ENCODE measurements at regions not wholly inside any gene's neighbourhood (a gene's known extent, or its start where the extent isn't known, plus 50 kb on each side); places are given as distances from the start of the nearest gene placed in this dataset.

DNA sequence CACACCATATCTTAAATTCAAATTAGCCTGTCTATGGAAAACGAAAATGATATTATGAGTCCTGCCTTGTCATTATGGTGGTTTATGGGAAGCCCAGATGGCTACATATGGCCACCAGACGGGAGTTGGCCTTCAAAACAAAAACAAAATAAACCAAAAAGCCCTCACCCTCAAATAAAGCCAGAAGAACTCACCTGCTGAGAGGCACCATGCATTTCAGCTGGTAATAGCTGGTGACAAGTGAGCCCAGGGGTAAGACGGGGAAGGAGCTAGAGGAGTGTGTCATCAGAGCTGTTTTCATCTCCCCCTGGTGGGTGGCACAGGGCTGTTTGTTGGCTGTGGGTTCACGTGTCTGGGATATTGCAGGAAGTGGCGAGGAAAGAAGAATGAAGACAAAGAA, 152.9 kb downstream of the EFNB2 start:
- DNase-seq (ENCODE audit: low read depth, low spot score) = no peak

DNA sequence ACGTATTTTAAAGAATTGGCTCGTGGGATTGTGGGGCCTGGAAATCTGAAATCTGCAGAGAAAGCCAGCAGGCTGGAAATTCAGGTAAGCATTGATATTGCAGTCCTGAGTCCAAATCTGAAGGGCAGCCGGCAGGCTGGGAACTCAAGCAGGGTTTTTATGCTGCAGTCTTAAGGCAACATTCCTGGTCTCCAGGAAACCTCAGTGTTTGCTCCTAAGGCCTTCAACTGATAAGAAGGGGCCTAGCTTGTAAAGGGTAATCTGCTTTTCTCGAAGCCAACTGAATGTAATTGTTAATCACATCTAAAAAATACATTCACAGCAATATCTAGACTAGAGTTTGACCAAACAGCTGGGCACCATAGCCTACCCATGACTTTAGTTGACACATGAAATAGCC, 154.4 kb downstream of the EFNB2 start:
- DNase-seq (ENCODE audit: low read depth, low spot score) = no peak

DNA sequence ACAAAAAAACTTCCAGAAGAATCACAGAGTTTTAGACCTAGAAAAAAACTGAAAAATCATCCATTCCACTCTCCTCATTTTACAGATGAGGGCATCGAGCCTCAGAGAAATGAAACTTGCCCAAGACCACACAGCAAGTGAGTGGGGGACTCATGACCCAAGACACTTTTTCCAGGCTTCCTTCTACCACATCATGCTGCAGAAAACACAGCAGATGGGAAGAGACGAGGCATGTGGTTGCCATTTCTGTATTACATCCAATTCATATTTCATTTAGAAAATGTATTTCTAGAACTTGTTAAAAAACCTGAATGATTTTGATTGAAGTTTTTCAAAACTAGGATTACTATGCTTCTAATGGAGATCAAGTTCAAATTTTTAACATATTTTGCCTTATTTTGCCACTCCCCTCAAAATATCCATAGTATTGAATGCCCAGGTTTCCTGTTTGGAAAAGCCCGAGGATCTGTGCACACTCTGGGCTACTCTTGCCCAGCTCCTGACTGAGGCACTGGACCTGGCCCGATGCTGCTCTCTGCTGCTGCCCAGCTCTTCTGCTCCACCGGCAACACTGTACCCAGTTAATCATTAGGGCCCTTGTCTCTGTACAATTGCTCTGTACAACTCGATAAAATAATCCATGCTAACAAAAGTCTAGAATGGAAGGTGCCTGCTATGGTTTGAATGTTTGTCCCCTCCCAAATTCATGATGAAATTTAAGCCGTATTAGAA, 157.4 kb downstream of the EFNB2 start:
- DNase-seq (ENCODE audit: low read depth, low spot score) = no peak

DNA sequence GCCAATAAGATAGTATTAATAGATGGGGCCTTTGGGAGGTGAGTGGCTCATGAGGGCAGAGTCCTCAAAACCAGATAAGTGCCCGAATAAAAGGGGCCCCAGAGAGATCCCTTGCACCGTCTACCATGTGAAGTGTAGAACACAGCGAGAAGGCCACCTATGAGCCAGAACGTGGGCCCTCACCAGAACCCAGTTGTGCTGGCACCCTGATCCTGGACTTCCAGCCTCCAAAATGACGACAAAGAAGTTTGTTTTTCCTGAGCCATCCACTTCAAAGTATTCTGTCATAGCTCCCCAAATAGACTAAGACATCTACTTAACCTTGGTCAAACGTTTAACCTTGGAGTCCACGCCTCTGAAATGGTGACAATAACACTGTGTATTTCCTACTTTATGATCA, 158.1 kb downstream of the EFNB2 start:
- DNase-seq (ENCODE audit: low read depth, low spot score) = no peak

DNA sequence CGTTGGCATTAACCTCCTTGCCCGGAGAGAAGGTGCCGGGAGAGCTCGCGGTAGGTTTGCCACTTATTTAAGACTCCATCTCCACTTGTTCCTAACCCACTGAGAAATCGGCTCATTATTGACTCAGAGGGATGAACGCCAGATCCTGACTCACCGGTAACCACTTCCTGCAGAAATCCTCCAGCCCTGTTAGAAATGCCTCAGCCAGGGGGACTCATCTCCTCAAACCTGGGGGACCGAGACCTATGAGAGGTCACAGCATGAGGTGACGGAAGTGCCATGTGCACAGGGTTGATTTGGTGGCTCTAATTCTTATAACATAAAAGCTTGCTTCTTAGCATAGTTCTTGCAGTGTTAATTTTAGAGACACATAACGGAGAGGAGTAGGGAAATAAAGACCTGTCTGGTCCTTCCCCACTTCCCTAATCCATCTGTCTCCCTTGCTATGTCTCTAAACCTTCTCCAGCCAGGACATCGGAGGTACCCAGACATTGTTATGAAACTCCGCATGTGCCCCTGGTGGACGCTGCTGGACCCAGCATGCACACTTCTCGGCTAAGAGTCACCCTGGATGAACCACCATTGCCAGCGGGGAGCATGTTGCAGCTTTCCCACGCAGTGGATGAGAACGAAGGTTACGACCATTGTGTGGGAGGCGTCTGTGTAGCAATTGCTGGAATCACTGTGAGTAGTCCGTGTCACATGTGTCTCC, 158.9 kb downstream of the EFNB2 start:
- DNase-seq (ENCODE audit: low read depth, low spot score) = no peak

DNA sequence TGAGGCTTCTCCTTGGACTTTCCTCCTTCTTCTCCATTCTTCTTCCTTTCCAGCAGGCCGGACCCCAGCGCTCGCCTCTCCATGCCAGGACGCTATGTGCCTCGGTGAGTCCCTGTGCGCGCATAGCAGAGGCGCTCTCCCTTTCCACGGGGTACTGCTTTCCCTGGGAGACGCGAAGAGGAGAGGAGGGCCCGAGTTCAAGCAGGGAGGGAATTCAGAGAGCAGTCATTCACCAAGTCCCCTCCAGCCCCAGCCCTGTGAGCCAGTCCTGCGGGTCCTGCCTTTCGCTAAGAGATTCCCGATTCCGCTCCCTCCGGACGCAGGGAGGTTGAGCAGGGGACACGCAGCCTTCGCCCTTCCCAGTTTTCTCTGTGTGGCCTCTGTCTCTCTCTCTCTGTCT, 160.4 kb downstream of the EFNB2 start:
- DNase-seq (ENCODE audit: low read depth, low spot score) = no peak

DNA sequence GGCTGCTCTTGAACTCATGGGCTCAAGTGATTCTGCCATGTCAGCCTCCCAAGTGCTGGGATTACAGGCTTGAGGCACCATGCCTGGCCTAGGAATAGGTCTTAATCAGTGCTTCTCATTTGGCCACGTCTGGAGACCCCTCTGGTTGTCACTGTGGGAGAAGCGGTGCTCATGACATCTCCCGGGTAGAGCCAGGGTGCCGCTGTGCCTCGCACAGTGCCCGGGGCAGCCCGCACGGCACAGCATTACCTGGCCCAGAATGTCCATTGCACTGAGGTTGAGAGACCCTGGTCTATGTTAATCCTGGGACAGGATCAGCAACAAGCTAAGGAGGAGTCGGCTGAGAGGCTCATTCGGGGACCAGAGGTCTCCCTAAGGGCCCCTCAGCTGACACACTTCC, 160.8 kb downstream of the EFNB2 start:
- no peak for DNase-seq (ENCODE audit: low read depth, low spot score)

DNA sequence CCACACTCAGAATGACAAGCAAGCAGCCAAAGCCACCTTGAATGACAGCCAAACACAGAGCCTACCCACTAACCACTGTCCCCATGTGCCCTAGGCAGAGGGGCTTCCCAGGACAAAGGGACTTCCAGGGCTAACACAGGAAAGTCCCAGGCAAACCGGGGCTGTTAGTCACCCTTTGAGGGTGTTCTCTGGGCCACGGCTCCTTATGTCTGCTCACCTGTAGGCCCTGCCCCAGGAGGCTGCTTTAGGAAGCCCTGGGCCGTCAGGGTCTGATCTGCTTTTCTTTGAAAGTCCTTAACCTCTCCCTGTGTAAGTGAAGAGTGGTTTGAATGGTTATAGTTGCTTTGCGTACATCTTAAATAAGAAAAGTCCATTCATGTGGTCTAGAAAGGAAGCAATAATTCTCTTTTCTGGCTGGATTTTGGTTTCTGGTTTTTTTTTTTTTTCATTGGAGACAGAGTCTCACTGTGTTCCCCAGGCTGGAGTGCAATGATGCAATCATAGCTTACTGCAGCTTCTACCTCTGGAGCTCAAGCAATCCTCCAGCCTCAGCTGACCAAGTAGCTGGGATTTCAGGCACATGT, 161.4 kb downstream of the EFNB2 start:
- no peak for DNase-seq (ENCODE audit: low read depth, low spot score)

DNA sequence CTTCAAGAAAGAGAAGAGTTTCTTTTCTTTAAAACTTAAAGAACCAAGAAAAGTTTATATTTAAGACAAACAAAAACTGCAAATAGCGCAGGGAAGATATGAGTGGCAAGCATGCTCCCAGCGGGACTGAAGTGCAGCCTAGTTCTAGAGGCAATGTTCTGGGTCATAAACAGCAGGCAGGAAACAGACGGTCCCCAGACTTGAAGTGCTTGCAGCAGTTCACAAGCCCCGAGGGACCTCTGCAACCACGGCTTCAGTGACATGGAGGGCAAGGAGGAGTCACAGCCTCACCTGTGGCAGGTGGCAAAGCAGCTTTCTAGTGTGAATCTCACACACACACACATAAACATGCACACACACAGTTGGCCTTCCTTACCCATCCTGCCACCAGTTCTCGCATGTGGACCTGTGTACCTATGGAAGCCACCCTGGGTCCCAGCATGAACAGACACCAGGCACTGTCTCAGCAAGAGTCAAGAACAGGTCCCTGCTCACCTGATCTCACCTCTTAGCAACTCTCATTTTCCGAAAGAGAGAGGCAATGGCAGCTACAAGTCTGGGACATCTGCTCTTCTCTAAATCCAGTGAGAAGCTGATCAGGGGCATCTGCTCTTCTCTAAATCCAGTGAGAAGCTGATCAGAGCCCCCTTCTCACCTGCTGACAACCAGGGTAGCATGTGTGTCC, 162.0 kb downstream of the EFNB2 start:
- no peak for DNase-seq (ENCODE audit: low read depth, low spot score)

DNA sequence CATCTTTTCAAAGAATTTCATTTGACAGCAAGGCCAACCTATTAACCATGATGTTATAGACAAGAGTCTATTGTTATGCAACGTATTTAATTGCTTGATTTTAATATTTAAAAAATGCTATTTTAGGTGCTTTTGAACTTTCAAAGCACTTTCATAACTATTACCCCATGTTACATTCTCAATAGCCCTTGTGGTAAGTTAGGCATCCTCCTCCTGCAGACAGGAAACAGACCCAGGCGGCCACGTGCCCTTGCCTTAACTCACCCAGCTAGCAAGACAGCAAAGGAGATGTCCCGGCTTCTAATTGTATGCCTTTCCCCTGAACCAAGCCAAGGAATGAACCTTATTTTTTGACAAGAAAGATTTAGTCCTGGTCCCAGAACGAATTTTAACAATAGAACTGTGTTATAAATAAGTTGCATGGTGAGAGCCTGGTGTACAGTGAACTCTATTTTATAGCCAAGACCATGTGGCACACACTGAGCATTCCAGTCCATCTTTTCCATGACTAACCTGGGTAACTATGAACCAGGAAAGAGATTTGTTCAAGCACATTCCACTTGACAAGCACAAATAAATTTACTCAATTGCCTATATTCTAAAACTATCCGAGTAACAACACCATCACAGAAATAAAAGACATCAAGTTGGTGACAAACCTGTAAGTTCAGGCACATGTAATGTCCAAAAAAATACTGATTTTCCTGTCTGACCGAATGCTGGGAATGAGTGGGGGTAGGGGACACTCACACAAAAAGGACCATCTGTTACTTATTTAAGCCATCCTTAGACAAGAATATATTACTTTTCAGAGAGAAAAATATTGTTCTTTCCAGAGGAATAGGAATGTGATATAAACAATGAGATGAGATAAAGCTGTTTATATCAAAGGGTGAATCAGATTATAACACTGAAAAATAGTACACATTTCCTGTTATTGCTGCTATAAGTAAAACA, 163.0 kb downstream of the EFNB2 start:
- DNase-seq (ENCODE audit: low read depth, low spot score) = no peak

DNA sequence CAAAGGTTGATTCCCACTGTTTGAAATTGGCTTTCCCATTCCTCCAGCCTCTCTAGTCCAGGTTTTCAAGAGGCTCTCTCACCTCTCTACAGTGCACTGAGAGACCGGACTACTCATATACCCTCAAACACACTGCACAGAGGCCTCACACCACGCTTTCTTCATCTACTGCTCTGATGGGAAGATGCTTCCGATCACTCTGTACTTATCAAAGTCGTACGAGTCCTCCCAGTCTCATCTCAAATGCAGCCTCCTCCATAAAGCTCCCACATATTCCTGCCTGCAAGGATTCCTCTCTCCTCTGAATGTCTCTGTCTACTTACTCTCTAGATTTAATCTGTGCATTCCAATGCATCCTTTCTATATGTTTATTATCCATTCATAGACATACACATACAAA, 164.4 kb downstream of the EFNB2 start:
- DNase-seq (ENCODE audit: low read depth, low spot score) = no peak

DNA sequence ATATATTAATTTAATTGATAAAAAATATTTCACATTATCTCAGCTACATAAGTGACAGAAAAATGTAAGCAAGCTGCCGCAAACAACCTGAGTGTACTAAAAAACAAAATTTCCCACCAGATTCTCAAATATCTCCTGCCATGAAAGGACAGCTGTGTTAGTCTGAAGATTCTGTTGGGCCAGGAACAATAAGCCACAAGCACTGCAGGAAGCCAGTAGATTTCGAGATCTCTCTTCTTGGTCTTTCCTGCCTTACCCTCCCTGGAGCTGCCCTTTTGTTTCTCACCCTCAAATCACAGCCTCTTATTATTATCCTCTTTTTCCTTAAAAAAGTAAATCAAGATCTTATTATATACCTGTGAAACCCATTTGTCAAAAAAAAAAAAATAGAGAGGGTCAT, 165.6 kb downstream of the EFNB2 start:
- no peak for DNase-seq (ENCODE audit: low read depth, low spot score)

DNA sequence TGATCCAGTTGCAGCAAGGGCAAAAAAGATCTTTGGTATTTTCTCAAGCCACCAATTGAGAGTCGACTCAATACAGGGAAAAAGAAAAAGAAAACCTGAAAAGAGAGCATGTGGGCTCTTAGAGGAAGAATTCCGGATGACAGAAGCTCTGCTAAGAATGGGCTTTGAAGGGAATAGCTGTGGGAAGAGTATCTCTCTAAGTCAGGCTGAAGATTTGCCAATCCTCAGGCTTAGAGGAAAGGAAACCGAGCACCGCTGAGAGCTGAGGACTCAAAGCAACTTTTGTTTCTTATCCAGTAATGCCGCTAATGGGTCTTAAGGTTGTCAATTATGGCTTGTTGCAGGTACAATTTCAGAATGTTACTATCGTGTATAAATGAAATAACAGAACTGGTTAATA, 166.4 kb downstream of the EFNB2 start:
- DNase-seq (ENCODE audit: low read depth, low spot score) = no peak

DNA sequence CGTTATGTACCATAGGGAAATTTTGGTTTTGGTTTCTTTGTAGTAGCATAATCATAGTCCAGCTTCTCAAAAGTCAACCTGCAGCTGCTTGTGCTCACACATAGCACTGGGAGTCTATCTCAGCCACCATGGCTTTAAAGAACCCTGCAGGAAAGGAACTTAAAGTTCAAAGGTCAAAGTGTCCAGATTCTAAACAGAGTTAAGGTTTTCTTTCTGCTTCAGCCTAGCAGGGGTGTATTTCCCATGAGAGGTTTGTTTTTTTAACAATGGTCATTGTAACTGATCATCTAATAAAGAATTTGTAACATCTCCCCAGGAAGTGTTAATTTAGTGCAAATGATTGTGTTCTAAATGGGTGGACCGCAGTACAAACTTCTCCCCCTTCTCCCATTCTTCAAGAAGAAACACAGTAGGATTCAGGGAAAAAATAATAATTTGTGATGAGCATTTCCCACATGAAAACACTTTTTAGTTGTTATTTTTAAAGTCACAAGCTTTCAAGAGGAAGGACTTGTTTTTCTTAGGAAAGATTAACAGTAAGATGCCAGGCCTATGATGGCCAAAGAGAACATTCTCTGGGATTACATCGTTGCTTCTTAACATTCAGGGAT, 168.0 kb downstream of the EFNB2 start:
- no peak for DNase-seq (ENCODE audit: low read depth, low spot score)

DNA sequence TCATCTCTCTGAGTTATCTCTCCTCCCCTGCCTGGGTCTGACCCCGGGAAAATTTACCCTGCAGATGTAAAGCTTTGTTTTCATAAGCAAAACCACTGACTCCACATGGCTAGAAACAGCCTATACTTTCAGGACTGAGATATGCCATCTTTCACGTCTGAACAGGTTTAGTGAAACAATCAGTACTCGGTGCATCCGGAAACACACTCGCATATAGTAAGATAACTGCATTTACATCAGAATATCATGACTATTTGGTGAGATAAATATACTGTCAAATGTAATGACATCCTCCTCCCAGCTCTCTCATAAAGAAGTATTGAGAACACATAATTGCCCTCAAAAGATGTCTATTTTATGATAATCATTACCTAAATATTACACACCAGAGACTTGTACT, 172.8 kb downstream of the EFNB2 start:
- no peak for DNase-seq (ENCODE audit: low read depth, low spot score)

DNA sequence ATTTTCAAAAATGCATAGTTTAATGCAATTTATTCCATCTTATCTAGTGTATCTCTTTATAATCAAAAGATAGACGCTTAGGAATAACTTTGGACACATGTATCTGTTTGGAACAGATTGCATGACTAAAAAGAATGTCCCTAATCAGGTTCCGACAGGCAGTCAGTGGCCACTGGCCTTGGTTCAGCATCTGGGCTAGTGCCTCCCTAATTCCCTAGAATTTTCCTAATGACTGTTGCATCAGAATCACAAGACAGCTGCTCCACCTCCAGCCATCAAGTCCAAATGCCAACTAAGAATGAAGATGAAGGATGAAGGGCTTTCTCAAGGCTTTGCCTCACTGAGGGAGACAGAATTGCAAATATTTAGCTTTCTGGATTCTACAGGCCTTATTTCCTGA, 173.8 kb downstream of the EFNB2 start:
- DNase-seq (ENCODE audit: low read depth, low spot score) = no peak

DNA sequence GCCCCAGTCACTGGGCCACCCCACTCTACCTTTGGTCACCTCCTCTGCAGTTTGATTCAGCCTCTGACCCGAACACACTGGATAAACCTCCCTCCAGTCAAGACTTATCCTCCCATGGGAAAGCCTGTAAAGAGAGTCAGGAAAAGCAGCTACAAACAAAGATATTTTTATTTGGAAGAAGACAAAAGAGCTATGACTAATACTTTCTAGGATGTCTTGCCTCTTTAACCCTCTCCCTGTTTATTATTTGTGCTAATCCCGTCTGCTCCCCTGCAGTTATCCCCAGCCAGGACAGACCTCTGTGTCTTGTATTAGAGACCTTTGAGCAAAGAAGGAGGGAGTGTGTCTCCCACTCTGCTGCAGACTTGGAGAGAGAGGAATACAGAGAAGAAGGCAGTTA, 178.3 kb downstream of the EFNB2 start:
- DNase-seq (ENCODE audit: low read depth, low spot score) = no peak

DNA sequence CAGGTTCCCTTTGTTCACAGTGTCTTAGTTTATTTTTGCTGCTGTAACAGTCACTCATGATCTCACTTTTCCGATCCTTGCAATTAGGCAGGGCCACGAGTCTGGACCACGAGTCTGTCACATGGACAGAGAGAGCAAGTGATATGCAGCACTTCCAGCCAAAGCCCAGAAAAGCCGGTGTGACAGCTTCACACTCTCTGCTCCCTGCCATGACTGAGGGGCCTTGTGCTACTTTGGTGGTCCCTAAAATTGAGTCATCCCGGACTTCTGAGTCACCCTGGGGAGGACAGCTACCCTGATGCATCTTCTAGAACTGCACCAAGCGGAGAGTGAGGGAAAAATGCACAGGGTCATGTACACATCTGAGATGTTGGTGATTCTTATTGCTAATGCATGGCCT, 179.6 kb downstream of the EFNB2 start:
- no peak for DNase-seq (ENCODE audit: low read depth, low spot score)

DNA sequence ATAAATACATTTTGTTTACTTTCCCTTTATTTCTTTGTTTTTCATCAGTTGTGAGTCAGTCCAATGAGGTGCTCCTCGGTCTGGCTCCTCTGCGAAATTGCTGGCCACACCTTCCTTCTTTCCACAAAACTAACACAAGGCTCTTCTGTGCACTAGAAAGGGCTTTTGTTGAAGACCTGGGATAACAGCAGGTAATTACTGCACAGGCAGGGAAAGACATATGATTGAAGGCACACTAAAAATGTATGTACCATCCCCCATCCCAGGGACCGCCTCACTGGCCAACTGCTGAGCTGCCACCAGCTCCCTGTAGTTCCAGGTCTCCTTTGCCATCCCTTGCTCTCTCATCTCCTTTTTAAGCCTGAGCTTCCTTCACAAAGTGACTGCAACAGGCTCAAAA, 180.5 kb downstream of the EFNB2 start:
- no peak for DNase-seq (ENCODE audit: low read depth, low spot score)

DNA sequence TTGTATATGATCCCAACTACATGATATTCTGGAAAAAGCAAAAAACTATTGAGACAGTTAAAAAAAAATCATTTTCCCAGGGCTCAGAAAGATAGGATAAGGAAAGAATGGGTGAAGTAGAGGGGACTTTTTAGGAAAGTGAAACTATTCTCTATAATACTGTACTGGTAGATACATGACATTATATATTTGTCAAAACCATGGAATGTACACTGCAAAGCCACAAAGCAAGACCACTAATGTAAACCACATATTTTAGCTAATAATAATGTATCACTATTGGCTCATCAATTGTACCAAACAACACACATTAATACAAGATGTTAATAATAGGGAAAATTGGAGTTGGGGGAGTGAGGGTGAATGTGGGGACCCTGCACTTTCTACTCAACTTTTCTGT, 182.6 kb downstream of the EFNB2 start:
- DNase-seq (ENCODE audit: low read depth, low spot score) = no peak

DNA sequence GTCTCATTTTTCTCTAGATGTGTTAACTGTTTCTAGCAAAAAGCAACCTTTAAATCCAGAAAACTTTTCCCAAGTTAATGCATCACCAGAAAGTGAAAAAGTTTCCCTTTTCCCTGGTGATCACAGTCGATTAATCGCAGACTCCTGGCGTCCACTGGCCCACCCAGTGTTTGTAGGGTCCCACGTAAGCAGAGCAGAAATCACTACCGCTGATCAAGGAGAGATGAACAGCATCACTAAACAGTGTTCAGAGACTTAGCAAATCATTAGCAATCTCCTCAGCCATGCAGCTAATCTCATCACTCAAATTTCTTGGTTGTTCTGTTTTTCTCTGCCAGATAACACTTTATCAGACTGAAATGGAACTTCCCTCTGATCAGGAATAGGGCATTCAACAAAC, 184.2 kb downstream of the EFNB2 start:
- DNase-seq (ENCODE audit: low read depth, low spot score) = no peak
